ENCODE measurements at regions not wholly inside any gene's neighbourhood (a gene's known extent, or its start where the extent isn't known, plus 50 kb on each side); places are given as distances from the start of the nearest gene placed in this dataset.
"Not testable (repeated sequence)": the region's sequence is repeated elsewhere in the genome, so short reads cannot be mapped to it uniquely, and the experiment has no call there.

- DNase-seq = no peak
- no peaks in the 10 kb centered on the region for H3K27me3 ChIP-seq (ENCODE audit: control insufficient read depth, insufficient read depth, low read length)
- no peaks in the 10 kb centered on the region; the same call in none of the 2 replicates for H3K36me3 ChIP-seq (replicated peaks; ENCODE audit: control insufficient read depth, insufficient read depth, low read length)
- H3K4me3 ChIP-seq (ENCODE audit: insufficient read depth, low read depth, low read length) = no peak overlapping the region
Observed at GRCh38 chr13:54591540-54591939, 1562.9 kb downstream of the OLFM4 start.

GRCh38 chr13:54592201-54592600, 1563.6 kb downstream of the OLFM4 start:
- Histone ChIP-seq H3K36me3 (replicated peaks; ENCODE audit: control insufficient read depth, insufficient read depth, low read length) (no peaks in the 10 kb centered on the region; the same call in none of the 2 replicates), H3K4me3 (ENCODE audit: insufficient read depth, low read depth, low read length) (no peak overlapping the region), H3K27me3 (ENCODE audit: control insufficient read depth, insufficient read depth, low read length) (no peaks in the 10 kb centered on the region)
- no peak for DNase-seq

- Histone ChIP-seq H3K36me3 (replicated peaks; ENCODE audit: control insufficient read depth, insufficient read depth, low read length) (no peaks in the 10 kb centered on the region; the same call in none of the 2 replicates), H3K4me3 (ENCODE audit: insufficient read depth, low read depth, low read length) (no peak overlapping the region), H3K27me3 (ENCODE audit: control insufficient read depth, insufficient read depth, low read length) (no peaks in the 10 kb centered on the region)
- DNase-seq = no peak
Observed at GRCh38 chr13:54593504-54593903, 1564.9 kb downstream of the OLFM4 start.

DNA sequence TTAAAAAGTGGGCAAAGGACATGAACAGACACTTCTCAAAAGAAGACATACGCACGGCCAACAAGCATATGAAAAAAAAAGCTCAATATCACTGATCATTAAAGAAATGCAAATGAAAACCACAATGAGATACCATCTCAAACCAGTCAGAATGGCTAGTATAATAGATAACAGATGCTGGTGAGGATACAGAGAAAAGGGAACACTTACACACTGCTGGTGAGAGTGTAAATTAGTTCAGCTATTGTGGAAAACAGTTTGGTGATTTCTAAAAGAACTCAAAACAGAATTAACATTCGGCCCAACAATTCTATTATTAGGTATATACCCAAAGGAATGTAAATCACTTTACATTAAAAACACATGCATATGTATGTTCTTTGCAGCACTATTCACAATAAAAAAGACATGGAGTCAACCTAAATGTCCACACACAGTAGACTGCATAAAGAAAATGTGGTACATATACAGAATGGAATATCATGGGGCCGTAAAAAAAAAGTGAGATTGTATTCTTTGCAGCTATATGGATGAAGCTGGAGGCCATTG, 1569.0 kb downstream of the OLFM4 start:
- Histone ChIP-seq H3K27me3 (ENCODE audit: control insufficient read depth, insufficient read depth, low read length) (no peaks in the 10 kb centered on the region), H3K4me3 (ENCODE audit: insufficient read depth, low read depth, low read length) (no peak overlapping the region), H3K36me3 (replicated peaks; ENCODE audit: control insufficient read depth, insufficient read depth, low read length) (no peaks in the 10 kb centered on the region; the same call in none of the 2 replicates)
- no peak for DNase-seq

DNA sequence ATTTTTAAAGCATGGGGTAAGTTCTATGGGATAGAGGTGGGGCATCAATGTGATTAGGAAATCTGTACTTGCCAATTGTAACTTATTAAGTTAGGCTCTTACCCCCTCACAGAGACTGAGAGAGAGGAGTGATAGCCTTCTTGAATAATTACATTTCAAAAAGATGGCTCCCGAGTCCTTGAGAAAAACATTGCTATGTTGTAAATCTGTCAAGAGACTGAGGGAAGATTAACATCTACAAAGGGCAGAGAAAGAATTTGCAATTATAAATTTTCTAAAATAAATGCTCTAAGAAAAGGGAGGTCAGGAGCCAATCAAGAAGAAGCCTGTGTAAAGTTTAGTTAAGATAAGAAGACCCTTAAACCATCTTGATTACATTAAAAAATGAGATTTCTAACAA, 1570.8 kb downstream of the OLFM4 start:
- H3K4me3 ChIP-seq (ENCODE audit: insufficient read depth, low read depth, low read length) = no peak overlapping the region
- no peak for DNase-seq

GRCh38 chr13:54606944-54607343, 1578.3 kb downstream of the OLFM4 start:
- H3K36me3 ChIP-seq (replicated peaks; ENCODE audit: control insufficient read depth, insufficient read depth, low read length) = no peaks in the 10 kb centered on the region
- H3K4me3 ChIP-seq (ENCODE audit: insufficient read depth, low read depth, low read length) = no peak overlapping the region
- no peak for DNase-seq
- H3K27me3 ChIP-seq (ENCODE audit: control insufficient read depth, insufficient read depth, low read length) = no peaks in the 10 kb centered on the region

More for the DNA sequence above, 1570.8 kb downstream of the OLFM4 start:
- H3K36me3 ChIP-seq (replicated peaks; ENCODE audit: control insufficient read depth, insufficient read depth, low read length) = no peaks in the 10 kb centered on the region
- no peaks in the 10 kb centered on the region for H3K27me3 ChIP-seq (ENCODE audit: control insufficient read depth, insufficient read depth, low read length)

DNA sequence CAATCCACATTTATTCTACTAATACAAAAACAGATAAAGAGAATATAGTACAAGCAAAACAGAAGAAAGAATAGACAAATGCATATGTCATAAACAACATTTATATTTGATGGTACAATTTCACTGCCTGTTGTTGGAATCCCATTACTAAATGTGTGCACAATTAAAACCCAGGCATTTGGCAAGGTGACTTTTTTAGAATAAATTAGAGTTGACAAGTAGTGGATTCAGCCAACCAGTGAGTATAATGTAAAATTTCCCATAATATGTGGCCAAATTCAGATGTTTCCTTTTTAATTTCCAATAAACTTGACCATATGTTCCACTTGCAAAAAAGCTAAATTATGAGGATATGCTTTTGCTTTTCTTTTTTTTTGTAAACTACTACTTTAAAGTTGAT, 1578.8 kb downstream of the OLFM4 start:
- Histone ChIP-seq H3K27me3 (ENCODE audit: control insufficient read depth, insufficient read depth, low read length) (no peaks in the 10 kb centered on the region), H3K4me3 (ENCODE audit: insufficient read depth, low read depth, low read length) (no peak overlapping the region), H3K36me3 (replicated peaks; ENCODE audit: control insufficient read depth, insufficient read depth, low read length) (no peaks in the 10 kb centered on the region)
- DNase-seq = no peak

GRCh38 chr13:54611390-54611789, 1582.8 kb downstream of the OLFM4 start:
- no peaks in the 10 kb centered on the region for H3K27me3 ChIP-seq (ENCODE audit: control insufficient read depth, insufficient read depth, low read length)
- no peaks in the 10 kb centered on the region for H3K36me3 ChIP-seq (replicated peaks; ENCODE audit: control insufficient read depth, insufficient read depth, low read length)
- DNase-seq = no peak
- H3K4me3 ChIP-seq (ENCODE audit: insufficient read depth, low read depth, low read length) = no peak overlapping the region

GRCh38 chr13:54614726-54615125, 1586.1 kb downstream of the OLFM4 start:
- no peaks in the 10 kb centered on the region for H3K27me3 ChIP-seq (ENCODE audit: control insufficient read depth, insufficient read depth, low read length)
- DNase-seq = no peak
- H3K4me3 ChIP-seq (ENCODE audit: insufficient read depth, low read depth, low read length) = no peak overlapping the region
- H3K36me3 ChIP-seq (replicated peaks; ENCODE audit: control insufficient read depth, insufficient read depth, low read length) = no peaks in the 10 kb centered on the region

DNA sequence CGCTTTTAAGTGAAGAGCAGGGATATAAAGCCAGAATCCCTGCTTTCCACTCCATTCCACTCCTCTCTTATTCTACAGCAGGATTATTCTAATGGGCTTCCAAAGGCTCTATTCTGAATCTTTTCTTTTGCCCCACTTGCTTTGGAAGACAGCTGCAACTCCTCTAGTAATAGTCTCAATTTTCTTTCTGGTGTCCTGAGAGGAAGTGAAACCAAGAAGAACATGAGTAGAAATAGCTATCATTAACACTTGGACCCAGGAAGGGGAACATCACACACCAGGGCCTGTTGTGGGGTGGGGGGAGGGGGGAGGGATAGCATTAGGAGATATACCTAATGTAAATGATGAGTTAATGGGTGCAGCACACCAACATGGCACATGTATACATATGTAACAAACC, 1597.9 kb downstream of the OLFM4 start:
- not testable (repeated sequence) for H3K4me3 ChIP-seq (ENCODE audit: insufficient read depth, low read depth, low read length); DNase-seq; H3K36me3 ChIP-seq (replicated peaks; ENCODE audit: control insufficient read depth, insufficient read depth, low read length); H3K27me3 ChIP-seq (ENCODE audit: control insufficient read depth, insufficient read depth, low read length)

GRCh38 chr13:54627646-54628372, 1599.2 kb downstream of the OLFM4 start:
- no peak for DNase-seq
- H3K27me3 ChIP-seq (ENCODE audit: control insufficient read depth, insufficient read depth, low read length) = no peaks in the 10 kb centered on the region
- no peak overlapping the region for H3K4me3 ChIP-seq (ENCODE audit: insufficient read depth, low read depth, low read length)
- no peaks in the 10 kb centered on the region for H3K36me3 ChIP-seq (replicated peaks; ENCODE audit: control insufficient read depth, insufficient read depth, low read length)

GRCh38 chr13:54628383-54628782, 1599.8 kb downstream of the OLFM4 start:
- H3K4me3 ChIP-seq (ENCODE audit: insufficient read depth, low read depth, low read length) = no peak overlapping the region

DNA sequence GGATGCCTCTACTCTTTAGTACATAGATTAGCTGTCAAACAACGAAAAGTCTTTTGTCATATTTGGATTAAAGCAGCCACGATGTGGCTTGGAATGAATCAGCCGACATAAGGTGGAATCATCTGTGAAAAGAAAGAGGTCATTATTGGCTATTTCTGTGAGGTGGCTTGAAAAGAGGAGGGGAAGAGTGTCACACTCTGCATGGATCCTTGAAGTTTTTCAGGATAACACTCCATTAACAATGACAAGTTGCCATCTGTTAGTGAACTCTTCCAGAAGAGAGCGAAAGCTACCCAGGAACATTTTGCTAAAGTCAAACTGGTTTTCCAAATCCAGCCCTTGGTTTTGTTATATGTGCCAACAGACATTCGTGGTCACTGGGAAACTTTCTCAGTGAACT, 1604.8 kb downstream of the OLFM4 start:
- Histone ChIP-seq H3K4me3 (ENCODE audit: insufficient read depth, low read depth, low read length) (no peak overlapping the region), H3K27me3 (ENCODE audit: control insufficient read depth, insufficient read depth, low read length) (no peaks in the 10 kb centered on the region), H3K36me3 (replicated peaks; ENCODE audit: control insufficient read depth, insufficient read depth, low read length) (no peaks in the 10 kb centered on the region)
- no peak for DNase-seq

More at GRCh38 chr13:54628383-54628782, 1599.8 kb downstream of the OLFM4 start:
- Histone ChIP-seq H3K36me3 (replicated peaks; ENCODE audit: control insufficient read depth, insufficient read depth, low read length) (no peaks in the 10 kb centered on the region), H3K27me3 (ENCODE audit: control insufficient read depth, insufficient read depth, low read length) (no peaks in the 10 kb centered on the region)
- no peak for DNase-seq

DNA sequence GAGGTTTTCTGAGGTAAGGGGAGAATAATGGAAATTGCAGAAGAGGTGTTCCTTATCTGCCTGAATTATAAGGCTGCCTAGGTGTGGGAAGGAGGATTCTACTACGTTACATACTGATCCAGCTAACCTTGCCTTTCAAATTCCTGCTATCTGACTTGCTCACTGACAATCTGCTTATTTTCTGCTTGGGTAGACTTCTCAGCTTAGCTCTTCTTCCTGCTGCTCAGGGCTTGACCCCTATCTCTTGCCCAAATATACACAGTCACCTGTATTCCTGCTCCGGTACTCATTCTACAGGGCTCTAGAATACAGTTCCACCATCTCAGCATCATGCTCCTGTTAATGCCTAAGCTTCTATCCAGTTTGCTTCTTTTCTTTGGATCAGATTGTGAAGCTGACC, 1607.6 kb downstream of the OLFM4 start:
- no peak overlapping the region for H3K4me3 ChIP-seq (ENCODE audit: insufficient read depth, low read depth, low read length)
- no peaks in the 10 kb centered on the region for H3K27me3 ChIP-seq (ENCODE audit: control insufficient read depth, insufficient read depth, low read length)
- no peaks in the 10 kb centered on the region for H3K36me3 ChIP-seq (replicated peaks; ENCODE audit: control insufficient read depth, insufficient read depth, low read length)
- DNase-seq = no peak

GRCh38 chr13:54637366-54637765, 1608.8 kb downstream of the OLFM4 start:
- Histone ChIP-seq H3K36me3 (replicated peaks; ENCODE audit: control insufficient read depth, insufficient read depth, low read length) (no peaks in the 10 kb centered on the region), H3K27me3 (ENCODE audit: control insufficient read depth, insufficient read depth, low read length) (no peaks in the 10 kb centered on the region), H3K4me3 (ENCODE audit: insufficient read depth, low read depth, low read length) (no peak overlapping the region)
- peak; percentile 15 for DNase-seq

All from H7 (cell line).